ENCODE measurements at regions not wholly inside any gene's neighbourhood (a gene's known extent, or its start where the extent isn't known, plus 50 kb on each side); places are given as distances from the start of the nearest gene placed in this dataset.

- Histone ChIP-seq H3K4me2 (ENCODE audit: low read length) (no peak overlapping the region), H3K36me3 (ENCODE audit: insufficient read depth, low read length) (no peaks in the 10 kb centered on the region), H3K4me1 (ENCODE audit: insufficient read depth, low read length, severe bottlenecking) (no peaks in the 10 kb centered on the region), H3K4me3 (ENCODE audit: low read depth, low read length, poor library complexity, severe bottlenecking) (no peak overlapping the region), H2AFZ (ENCODE audit: low read length) (no peak overlapping the region), H3F3A (ENCODE audit: insufficient read depth, low read length) (no peaks in the 10 kb centered on the region), H3K9me2 (ENCODE audit: low read depth, low read length) (no peaks in the 10 kb centered on the region), H3K79me2 (ENCODE audit: insufficient read depth, low read length) (no peaks in the 10 kb centered on the region), H3K27ac (ENCODE audit: low read depth, low read length, poor library complexity, severe bottlenecking) (no peak overlapping the region), H4K20me1 (ENCODE audit: insufficient read depth, low read length) (no peaks in the 10 kb centered on the region), H3K9ac (ENCODE audit: low read length) (no peak overlapping the region), H3K27me3 (ENCODE audit: insufficient read depth, low read length) (no peaks in the 10 kb centered on the region), H3K9me3 (ENCODE audit: low read length) (no peaks in the 10 kb centered on the region)
- no peak for TF ChIP-seq CTCF (IDR thresholded peaks at IDR 0.05; ENCODE audit: low read length)
- TF ChIP-seq EZH2 (IDR thresholded peaks at IDR 0.05; ENCODE audit: borderline replicate concordance, low read length), result no peak
These were observed 83.1 kb upstream of the CTTNBP2NL start for GRCh38 chr1:112312879-112313278.

- H3K4me2 ChIP-seq (ENCODE audit: low read length), result no peak overlapping the region
- H2AFZ ChIP-seq (ENCODE audit: low read length), result no peak overlapping the region
- no peaks in the 10 kb centered on the region for H3F3A ChIP-seq (ENCODE audit: insufficient read depth, low read length)
- H4K20me1 ChIP-seq (ENCODE audit: insufficient read depth, low read length), result no peaks in the 10 kb centered on the region
- no peak for TF ChIP-seq CTCF (IDR thresholded peaks at IDR 0.05; ENCODE audit: low read length)
- no peak for TF ChIP-seq EZH2 (IDR thresholded peaks at IDR 0.05; ENCODE audit: borderline replicate concordance, low read length)
- no peaks in the 10 kb centered on the region for H3K79me2 ChIP-seq (ENCODE audit: insufficient read depth, low read length)
- no peaks in the 10 kb centered on the region for H3K9me2 ChIP-seq (ENCODE audit: low read depth, low read length)
- H3K4me3 ChIP-seq (ENCODE audit: low read depth, low read length, poor library complexity, severe bottlenecking), result no peak overlapping the region
- H3K9me3 ChIP-seq (ENCODE audit: low read length), result no peaks in the 10 kb centered on the region
- H3K4me1 ChIP-seq (ENCODE audit: insufficient read depth, low read length, severe bottlenecking), result no peaks in the 10 kb centered on the region
- no peak overlapping the region for H3K27ac ChIP-seq (ENCODE audit: low read depth, low read length, poor library complexity, severe bottlenecking)
- H3K9ac ChIP-seq (ENCODE audit: low read length), result no peak overlapping the region
- H3K27me3 ChIP-seq (ENCODE audit: insufficient read depth, low read length), result no peaks in the 10 kb centered on the region
- no peaks in the 10 kb centered on the region for H3K36me3 ChIP-seq (ENCODE audit: insufficient read depth, low read length)
These were observed 79.6 kb upstream of the CTTNBP2NL start for GRCh38 chr1:112316254-112316913.

- Histone ChIP-seq H3K9me2 (ENCODE audit: low read depth, low read length) (no peaks in the 10 kb centered on the region), H3K4me3 (ENCODE audit: low read depth, low read length, poor library complexity, severe bottlenecking) (no peak overlapping the region), H4K20me1 (ENCODE audit: insufficient read depth, low read length) (no peaks in the 10 kb centered on the region), H3K9me3 (ENCODE audit: low read length) (no peaks in the 10 kb centered on the region), H3K36me3 (ENCODE audit: insufficient read depth, low read length) (no peaks in the 10 kb centered on the region), H3K27me3 (ENCODE audit: insufficient read depth, low read length) (no peaks in the 10 kb centered on the region), H3F3A (ENCODE audit: insufficient read depth, low read length) (no peaks in the 10 kb centered on the region), H3K4me2 (ENCODE audit: low read length) (no peak overlapping the region), H3K79me2 (ENCODE audit: insufficient read depth, low read length) (no peaks in the 10 kb centered on the region), H3K9ac (ENCODE audit: low read length) (no peak overlapping the region), H3K4me1 (ENCODE audit: insufficient read depth, low read length, severe bottlenecking) (no peaks in the 10 kb centered on the region), H2AFZ (ENCODE audit: low read length) (no peak overlapping the region), H3K27ac (ENCODE audit: low read depth, low read length, poor library complexity, severe bottlenecking) (no peak overlapping the region)
- no peak for TF ChIP-seq CTCF (IDR thresholded peaks at IDR 0.05; ENCODE audit: low read length)
- TF ChIP-seq EZH2 (IDR thresholded peaks at IDR 0.05; ENCODE audit: borderline replicate concordance, low read length), result no peak
These were observed 78.9 kb upstream of the CTTNBP2NL start for GRCh38 chr1:112317140-112317539.
